B cell (primary cell): ENCODE measurements at regions not wholly inside any gene's neighbourhood (a gene's known extent, or its start where the extent isn't known, plus 50 kb on each side); places are given as distances from the start of the nearest gene placed in this dataset.

ENCODE experiments used
- ATAC-seq: fragments of 200-7000 bp; cut with Tn5 transposase; one replicate; pipeline ENCODE4 v1.10.0; 2021; ENCODE audit warnings: low read depth, mild to moderate bottlenecking, moderate number of reproducible peaks, moderate library complexity
- CTCF ChIA-PET: fragments of 350-600 bp; sonication (Branson Sonifier 250); formaldehyde crosslinking; loops from one replicate; lab custom pipeline; 2021; ENCODE audit warnings: antibody characterized with exemption, inconsistent platforms; lab: Charles Lee
- POLR2A ChIA-PET: fragments of 350-600 bp; sonication (Branson Sonifier 250); formaldehyde crosslinking; loops from one replicate; lab custom pipeline; 2021; ENCODE audit warnings: antibody characterized with exemption; lab: Charles Lee
- DNase-seq: peaks from one replicate; pipeline ENCODE4 v3.0.0; 2013
- H2AFZ ChIP-seq: 2 replicates; pipeline ENCODE4 v1.6.1; 2012; ENCODE audit warnings: mild to moderate bottlenecking, low read depth, low read length; ENCODE audit not compliant: insufficient read depth, poor library complexity, severe bottlenecking
- H3K27ac ChIP-seq, 2 donors: 1 replicate in 1 of 2; 2 replicates in 1 of 2; pipeline ENCODE4 v1.5.1; 2012 to 2013; ENCODE audit warnings: low read length in 2 of 2, mild to moderate bottlenecking in 2 of 2, moderate library complexity in 1 of 2
- H3K27me3 ChIP-seq, 4 experiments: fragments of 200-600 bp in 1 of 4; sonication (generic) in 1 of 4; replicated peaks in 1 of 4; 1 replicate in 2 of 4; 2 replicates in 2 of 4; pipeline versions ENCODE4 v1.6.1 to v1.7.0; 2013 to 2016; ENCODE audit warnings: low read length in 3 of 4, mild to moderate bottlenecking in 2 of 4, mixed read lengths in 1 of 4, moderate library complexity in 1 of 4; ENCODE audit not compliant: insufficient read depth in 4 of 4, control insufficient read depth in 3 of 4; ENCODE audit errors: control extremely low read depth in 1 of 4
- H3K36me3 ChIP-seq, 2 experiments: replicated peaks in 1 of 2; 1 replicate in 1 of 2; 2 replicates in 1 of 2; pipeline versions ENCODE4 v1.6.1 to v1.7.1; 2013; ENCODE audit warnings: low read length in 1 of 2; ENCODE audit not compliant: insufficient read depth in 2 of 2, control insufficient read depth in 1 of 2; ENCODE audit errors: control extremely low read depth in 1 of 2, extremely low read depth in 1 of 2
- H3K4me1 ChIP-seq, 2 donors: fragments of 200-600 bp in 1 of 2; sonication (generic) in 1 of 2; 1 replicate in 1 of 2; 2 replicates in 1 of 2; pipeline versions ENCODE4 v1.5.1 to v1.6.1; 2013 to 2017; ENCODE audit warnings: low read length in 2 of 2; ENCODE audit not compliant: control insufficient read depth in 2 of 2, insufficient read depth in 2 of 2
- H3K4me2 ChIP-seq: replicated peaks from 2 replicates; pipeline ENCODE3; 2012; ENCODE audit warnings: mild to moderate bottlenecking, low read depth, low read length; ENCODE audit not compliant: poor library complexity, severe bottlenecking
- H3K4me3 ChIP-seq, 5 experiments: fragments of 200-600 bp in 1 of 5; sonication (generic) in 1 of 5; 1 replicate in 3 of 5; 2 replicates in 2 of 5; pipeline versions ENCODE4 v1.5.1 to v1.7.0; 2011 to 2016; ENCODE audit warnings: low read length in 4 of 5, mild to moderate bottlenecking in 4 of 5, low read depth in 2 of 5, control low read depth in 1 of 5, moderate library complexity in 1 of 5; ENCODE audit not compliant: insufficient read depth in 1 of 5; ENCODE audit errors: control extremely low read depth in 1 of 5, extremely low read depth in 1 of 5
- H3K79me2 ChIP-seq: fragments of 200-600 bp; sonication (generic); one replicate; pipeline ENCODE4 v1.6.0; 2016; ENCODE audit warnings: low read length; ENCODE audit not compliant: control insufficient read depth, insufficient read depth
- H3K9ac ChIP-seq: fragments of 200-600 bp; sonication (generic); 2 replicates; pipeline ENCODE4 v1.6.1; 2017; ENCODE audit warnings: mild to moderate bottlenecking, low read length, moderate library complexity
- H3K9me3 ChIP-seq, 3 donors: one replicate each; pipeline versions ENCODE4 v1.6.1 to v1.7.1; 2013; ENCODE audit warnings: low read length in 2 of 3; ENCODE audit not compliant: control insufficient read depth in 2 of 3, insufficient read depth in 1 of 3; ENCODE audit errors: control extremely low read depth in 1 of 3
- H4K20me1 ChIP-seq: 2 replicates; pipeline ENCODE4 v1.6.0; 2012; ENCODE audit warnings: mild to moderate bottlenecking, low read length; ENCODE audit not compliant: insufficient read depth, control insufficient read depth, poor library complexity, severe bottlenecking
- H3K27ac Mint-ChIP-seq: one replicate; pipeline ENCODE4 v1.8.0; 2021; ENCODE audit warnings: mixed read lengths
- H3K27me3 Mint-ChIP-seq: one replicate; pipeline ENCODE4 v1.8.0; 2021; ENCODE audit warnings: mixed read lengths
- H3K4me1 Mint-ChIP-seq: one replicate; pipeline ENCODE4 v1.8.0; 2021; ENCODE audit warnings: mixed read lengths
- H3K4me3 Mint-ChIP-seq: one replicate; pipeline ENCODE4 v1.8.0; 2021; ENCODE audit warnings: mixed read lengths
- H3K9me3 Mint-ChIP-seq: one replicate; pipeline ENCODE4 v1.8.0; 2022; ENCODE audit warnings: mixed read lengths; ENCODE audit not compliant: insufficient read depth
- CTCF ChIP-seq: fragments of 200-600 bp; IDR thresholded peaks from one replicate; pipeline ENCODE4 v1.8.0; 2022; ENCODE audit warnings: antibody characterized with exemption, mild to moderate bottlenecking
- EZH2 ChIP-seq: IDR thresholded peaks from 2 replicates; pipeline ENCODE4 v1.6.1; 2012; ENCODE audit warnings: borderline replicate concordance, low read depth, mild to moderate bottlenecking, moderate library complexity, low read length; ENCODE audit not compliant: insufficient read depth, poor library complexity, severe bottlenecking
- WGBS: methylation state at CpG from one replicate; pipeline ENCODE4 v1.1.5; 2013; ENCODE audit warnings: missing lambda C conversion rate; ENCODE audit not compliant: insufficient coverage; 5-methylcytosine and 5-hydroxymethylcytosine counted together
- intact Hi-C: fragments of 100-400 bp; cut with micrococcal nuclease; formaldehyde crosslinking; loops from one replicate; pipeline ENCODE4 v1.10.0; 2022

- H3K79me2 ChIP-seq, result no peaks in the 10 kb centered on the region
- no peaks in the 10 kb centered on the region for H3K27me3 ChIP-seq
- DNase-seq, result no peak
- no peak for ATAC-seq
- no peaks in the 10 kb centered on the region for H4K20me1 ChIP-seq
- no peak overlapping the region for H3K9ac ChIP-seq
- Mint-ChIP-seq H3K27ac (no peak overlapping the region), H3K9me3 (peaks cover 31% of the 10 kb centered on the region), H3K4me3 (no peak overlapping the region), H3K4me1 (no peaks in the 10 kb centered on the region), H3K27me3 (no peaks in the 10 kb centered on the region)
- intact Hi-C loops, result no loop called here
- TF ChIP-seq CTCF, result no peak
- no peak for TF ChIP-seq EZH2
- no peak overlapping the region for H3K4me3 ChIP-seq
- H3K4me2 ChIP-seq, result no peak overlapping the region
- no peaks in the 10 kb centered on the region for H3K4me1 ChIP-seq
- H3K36me3 ChIP-seq, result no peaks in the 10 kb centered on the region
- H2AFZ ChIP-seq, result no peak overlapping the region
- no peak overlapping the region for H3K27ac ChIP-seq
- H3K9me3 ChIP-seq, result peaks cover 0 to 25% (median 4%) of the 10 kb centered on the region in 3 donors
- POLR2A ChIA-PET, result no interaction called here
- WGBS, result no CpG with 5 or more reads among the region's 3 CpGs
- CTCF ChIA-PET, result no interaction called here
These were observed 1000.2 kb downstream of the TLE4 start for GRCh38 chr9:80571953-80572352.

GRCh38 chr9:80569236-80569635 is 997.5 kb downstream of the TLE4 start:
- H3K9me3 Mint-ChIP-seq, result peaks cover 17% of the 10 kb centered on the region
- POLR2A ChIA-PET, result no interaction called here
- no peaks in the 10 kb centered on the region for H3K4me1 Mint-ChIP-seq
- H3K27me3 Mint-ChIP-seq, result no peaks in the 10 kb centered on the region
- H3K27me3 ChIP-seq, result no peaks in the 10 kb centered on the region
- H3K4me3 ChIP-seq, result no peak overlapping the region
- DNase-seq (no peak), ATAC-seq (no peak)
- H3K9ac ChIP-seq, result no peak overlapping the region
- no peaks in the 10 kb centered on the region for H3K4me1 ChIP-seq
- H3K36me3 ChIP-seq, result no peaks in the 10 kb centered on the region
- no peak overlapping the region for H3K27ac Mint-ChIP-seq
- H3K27ac ChIP-seq, result no peak overlapping the region
- peaks cover 0 to 20% (median 4%) of the 10 kb centered on the region in 3 donors for H3K9me3 ChIP-seq
- CTCF ChIA-PET, result no interaction called here
- H3K79me2 ChIP-seq, result no peaks in the 10 kb centered on the region
- intact Hi-C loops, result no loop called here
- no CpG with 5 or more reads among the region's 1 CpG for WGBS
- no peak overlapping the region for H3K4me3 Mint-ChIP-seq
- TF ChIP-seq CTCF (no peak), EZH2 (no peak)
- no peak overlapping the region for H3K4me2 ChIP-seq
- no peak overlapping the region for H2AFZ ChIP-seq
- no peaks in the 10 kb centered on the region for H4K20me1 ChIP-seq
